ENCODE measurements at regions not wholly inside any gene's neighbourhood (a gene's known extent, or its start where the extent isn't known, plus 50 kb on each side); places are given as distances from the start of the nearest gene placed in this dataset.

GRCh38 chr12:72872238-72872887, 600.2 kb downstream of the TRHDE start:
- TF ChIP-seq CTCF (IDR thresholded peaks at IDR 0.05) (no peak), POLR2A (IDR thresholded peaks at IDR 0.05) (no peak)

All from breast epithelium (tissue), 3 donors.